ENCODE measurements at regions not wholly inside any gene's neighbourhood (a gene's known extent, or its start where the extent isn't known, plus 50 kb on each side); places are given as distances from the start of the nearest gene placed in this dataset.

DNA sequence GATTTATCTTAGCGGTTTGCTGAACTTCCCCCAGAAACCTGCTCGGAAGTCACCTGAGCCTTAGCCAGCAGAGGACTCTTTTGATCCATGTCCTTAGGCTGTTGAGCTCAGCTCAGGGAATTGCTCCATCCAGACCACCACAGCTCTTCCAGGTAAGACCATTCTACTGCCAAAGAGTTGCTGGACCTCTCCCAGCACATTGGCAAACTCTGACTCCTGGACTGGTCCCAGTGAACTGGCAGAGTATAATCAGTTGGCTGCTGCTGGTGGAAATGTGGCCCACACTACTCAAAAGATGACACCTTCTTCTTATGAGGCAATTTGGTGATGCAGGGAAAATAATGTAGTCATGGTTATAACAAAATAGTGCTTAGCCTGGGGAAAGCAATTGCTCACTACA lies 308.8 kb upstream of the FIGN start:
- intact Hi-C loops (cut with micrococcal nuclease) = no loop called here
- Mint-ChIP-seq H3K4me1 (ENCODE audit: low read depth) (no peaks in the 10 kb centered on the region), H3K9me3 (no peaks in the 10 kb centered on the region), H3K36me3 (ENCODE audit: low read depth) (no peaks in the 10 kb centered on the region), H3K27me3 (no peaks in the 10 kb centered on the region), H3K27ac (no peak overlapping the region), H3K4me3 (no peak overlapping the region)

- H3K36me3 Mint-ChIP-seq (ENCODE audit: low read depth) = no peaks in the 10 kb centered on the region
Measured at GRCh38 chr2:164039270-164039669, 303.5 kb upstream of the FIGN start.

DNA sequence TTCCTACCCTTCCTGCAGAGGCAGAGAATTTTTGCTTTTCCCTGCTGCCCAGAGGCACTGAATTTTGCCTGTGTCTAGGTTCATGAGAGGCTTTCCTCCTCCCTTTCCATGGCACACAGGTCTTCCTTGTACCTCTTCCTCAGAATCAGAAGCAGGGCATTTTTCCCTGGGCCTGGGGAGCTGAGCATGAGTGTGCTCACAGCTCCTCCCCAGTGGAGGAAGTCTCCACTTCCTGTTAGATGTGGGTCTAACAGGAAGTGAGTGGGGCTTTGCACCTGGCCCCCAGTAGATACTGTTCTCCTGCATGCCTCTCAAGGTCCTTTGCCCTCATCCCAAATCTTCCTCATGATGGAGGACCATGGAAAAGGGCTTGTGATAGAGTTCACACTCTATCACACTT lies 297.2 kb upstream of the FIGN start:
- no peak overlapping the region for H3K4me3 Mint-ChIP-seq
- no peak overlapping the region for H3K27ac Mint-ChIP-seq
- H3K4me1 Mint-ChIP-seq (ENCODE audit: low read depth) = no peaks in the 10 kb centered on the region
- H3K36me3 Mint-ChIP-seq (ENCODE audit: low read depth) = no peaks in the 10 kb centered on the region
- H3K9me3 Mint-ChIP-seq = no peaks in the 10 kb centered on the region
- no peaks in the 10 kb centered on the region for H3K27me3 Mint-ChIP-seq
- intact Hi-C loops (cut with micrococcal nuclease) = no loop called here

More at GRCh38 chr2:164039270-164039669, 303.5 kb upstream of the FIGN start:
- Mint-ChIP-seq H3K4me1 (ENCODE audit: low read depth) (no peaks in the 10 kb centered on the region), H3K9me3 (no peaks in the 10 kb centered on the region), H3K4me3 (no peak overlapping the region), H3K27me3 (no peaks in the 10 kb centered on the region), H3K27ac (no peak overlapping the region)
- intact Hi-C loops (cut with micrococcal nuclease) = no loop called here

GRCh38 chr2:164030623-164031022 lies 294.8 kb upstream of the FIGN start:
- Mint-ChIP-seq H3K27me3 (no peaks in the 10 kb centered on the region), H3K36me3 (ENCODE audit: low read depth) (no peaks in the 10 kb centered on the region), H3K4me1 (ENCODE audit: low read depth) (no peaks in the 10 kb centered on the region), H3K9me3 (peaks cover 8% of the 10 kb centered on the region), H3K4me3 (no peak overlapping the region), H3K27ac (no peak overlapping the region)
- intact Hi-C loops (cut with micrococcal nuclease) = no loop called here

GRCh38 chr2:164028814-164029534 lies 293.2 kb upstream of the FIGN start:
- Mint-ChIP-seq H3K36me3 (ENCODE audit: low read depth) (no peaks in the 10 kb centered on the region), H3K9me3 (peaks cover 13% of the 10 kb centered on the region), H3K27me3 (no peaks in the 10 kb centered on the region), H3K4me1 (ENCODE audit: low read depth) (no peaks in the 10 kb centered on the region), H3K27ac (no peak overlapping the region), H3K4me3 (no peak overlapping the region)
- intact Hi-C loops (cut with micrococcal nuclease) = no loop called here

- H3K4me3 Mint-ChIP-seq = no peak overlapping the region
- no peaks in the 10 kb centered on the region for H3K4me1 Mint-ChIP-seq (ENCODE audit: low read depth)
- no peaks in the 10 kb centered on the region for H3K36me3 Mint-ChIP-seq (ENCODE audit: low read depth)
- peaks cover 28% of the 10 kb centered on the region for H3K9me3 Mint-ChIP-seq
- no peaks in the 10 kb centered on the region for H3K27me3 Mint-ChIP-seq
- intact Hi-C loops (cut with micrococcal nuclease) = no loop called here
- H3K27ac Mint-ChIP-seq = no peak overlapping the region
Measured at GRCh38 chr2:164024396-164024795, 288.6 kb upstream of the FIGN start.

DNA sequence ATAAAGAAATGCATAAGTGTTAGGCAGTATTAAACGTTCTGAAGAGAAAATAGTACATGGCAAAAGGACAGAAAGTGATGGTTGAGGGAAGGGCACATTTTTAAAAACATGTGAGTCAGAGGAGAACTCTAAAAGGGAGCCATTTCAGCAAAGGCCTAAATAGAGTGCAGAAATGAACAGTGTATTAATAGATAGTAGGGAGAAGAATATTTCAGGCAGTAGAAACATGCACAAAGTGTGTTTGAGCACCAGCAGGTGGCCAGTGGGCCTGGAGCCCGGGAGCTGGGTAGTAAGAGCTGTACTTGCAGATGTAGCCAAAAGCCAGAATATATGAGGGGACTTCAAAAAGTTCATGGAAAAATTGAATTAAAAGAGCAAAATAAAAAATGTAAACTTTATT lies 288.1 kb upstream of the FIGN start:
- Mint-ChIP-seq H3K4me1 (ENCODE audit: low read depth) (no peaks in the 10 kb centered on the region), H3K9me3 (peaks cover 28% of the 10 kb centered on the region), H3K27ac (no peak overlapping the region), H3K4me3 (no peak overlapping the region), H3K27me3 (no peaks in the 10 kb centered on the region), H3K36me3 (ENCODE audit: low read depth) (no peaks in the 10 kb centered on the region)
- intact Hi-C loops (cut with micrococcal nuclease) = no loop called here

GRCh38 chr2:164015328-164016123 lies 279.7 kb upstream of the FIGN start:
- no peak overlapping the region for H3K4me3 Mint-ChIP-seq
- H3K27me3 Mint-ChIP-seq = no peaks in the 10 kb centered on the region
- H3K36me3 Mint-ChIP-seq (ENCODE audit: low read depth) = no peaks in the 10 kb centered on the region
- intact Hi-C loops (cut with micrococcal nuclease) = no loop called here
- no peaks in the 10 kb centered on the region for H3K9me3 Mint-ChIP-seq
- H3K27ac Mint-ChIP-seq = no peak overlapping the region
- no peaks in the 10 kb centered on the region for H3K4me1 Mint-ChIP-seq (ENCODE audit: low read depth)

- intact Hi-C loops (cut with micrococcal nuclease) = no loop called here
- Mint-ChIP-seq H3K4me1 (ENCODE audit: low read depth) (no peaks in the 10 kb centered on the region), H3K27ac (no peak overlapping the region), H3K9me3 (no peaks in the 10 kb centered on the region), H3K27me3 (no peaks in the 10 kb centered on the region), H3K36me3 (ENCODE audit: low read depth) (no peaks in the 10 kb centered on the region), H3K4me3 (no peak overlapping the region)
Measured at GRCh38 chr2:164014791-164015190, 279.0 kb upstream of the FIGN start.

DNA sequence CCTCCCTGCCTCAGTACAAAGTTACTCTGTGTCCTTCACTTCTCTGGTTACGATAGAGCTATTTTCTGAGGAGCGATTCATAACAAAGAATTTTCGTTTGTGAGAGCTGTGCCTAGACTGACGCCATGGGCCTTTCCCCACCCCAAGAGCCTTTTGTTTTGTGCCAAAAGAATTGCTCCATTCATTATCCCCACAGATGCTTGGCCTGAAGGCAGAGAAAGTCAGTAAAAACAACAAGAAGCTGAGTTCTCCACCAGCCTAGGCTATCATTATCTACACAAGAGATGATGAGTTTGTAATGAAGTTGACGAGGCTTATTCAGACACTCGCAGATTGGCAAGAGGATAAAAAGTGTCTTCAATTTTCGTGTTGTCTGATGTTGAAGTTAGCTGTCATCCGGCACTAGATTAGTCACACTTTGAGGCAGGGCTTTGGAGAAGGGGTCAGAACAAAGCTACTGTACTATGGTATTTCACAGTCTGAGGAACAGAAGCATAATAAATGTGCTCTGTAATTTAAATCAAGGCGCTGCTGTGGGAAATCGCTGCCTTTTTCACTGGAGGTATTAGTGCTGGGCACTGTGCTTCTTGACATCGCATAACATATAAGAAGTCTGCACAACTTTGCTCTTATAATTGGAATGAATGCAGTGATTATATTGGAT lies 278.4 kb upstream of the FIGN start:
- H3K27me3 Mint-ChIP-seq = no peaks in the 10 kb centered on the region
- no peak overlapping the region for H3K27ac Mint-ChIP-seq
- intact Hi-C loops (cut with micrococcal nuclease) = no loop called here
- H3K36me3 Mint-ChIP-seq (ENCODE audit: low read depth) = no peaks in the 10 kb centered on the region
- H3K4me3 Mint-ChIP-seq = no peak overlapping the region
- no peaks in the 10 kb centered on the region for H3K9me3 Mint-ChIP-seq
- no peaks in the 10 kb centered on the region for H3K4me1 Mint-ChIP-seq (ENCODE audit: low read depth)

DNA sequence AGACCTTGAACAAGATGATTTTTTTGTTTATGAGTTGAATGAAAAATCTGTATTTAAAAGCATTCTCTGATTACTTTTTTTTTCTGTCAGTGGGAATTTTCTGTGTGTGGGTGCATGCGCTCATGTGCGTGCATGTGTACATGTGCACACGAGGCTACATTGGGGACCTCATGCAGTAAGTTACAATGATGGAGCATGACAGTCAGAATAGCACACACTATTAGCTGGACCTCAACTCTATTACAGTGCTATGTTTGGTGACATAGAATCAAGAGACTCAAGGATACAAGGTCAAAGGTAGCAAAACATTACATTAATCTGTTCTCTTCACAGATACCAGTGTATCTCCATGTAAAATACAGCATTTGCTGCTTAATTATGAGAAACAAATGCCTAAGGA lies 276.8 kb upstream of the FIGN start:
- no peaks in the 10 kb centered on the region for H3K36me3 Mint-ChIP-seq (ENCODE audit: low read depth)
- no peak overlapping the region for H3K27ac Mint-ChIP-seq
- intact Hi-C loops (cut with micrococcal nuclease) = no loop called here
- H3K4me1 Mint-ChIP-seq (ENCODE audit: low read depth) = no peaks in the 10 kb centered on the region
- no peaks in the 10 kb centered on the region for H3K27me3 Mint-ChIP-seq
- no peak overlapping the region for H3K4me3 Mint-ChIP-seq
- no peaks in the 10 kb centered on the region for H3K9me3 Mint-ChIP-seq

DNA sequence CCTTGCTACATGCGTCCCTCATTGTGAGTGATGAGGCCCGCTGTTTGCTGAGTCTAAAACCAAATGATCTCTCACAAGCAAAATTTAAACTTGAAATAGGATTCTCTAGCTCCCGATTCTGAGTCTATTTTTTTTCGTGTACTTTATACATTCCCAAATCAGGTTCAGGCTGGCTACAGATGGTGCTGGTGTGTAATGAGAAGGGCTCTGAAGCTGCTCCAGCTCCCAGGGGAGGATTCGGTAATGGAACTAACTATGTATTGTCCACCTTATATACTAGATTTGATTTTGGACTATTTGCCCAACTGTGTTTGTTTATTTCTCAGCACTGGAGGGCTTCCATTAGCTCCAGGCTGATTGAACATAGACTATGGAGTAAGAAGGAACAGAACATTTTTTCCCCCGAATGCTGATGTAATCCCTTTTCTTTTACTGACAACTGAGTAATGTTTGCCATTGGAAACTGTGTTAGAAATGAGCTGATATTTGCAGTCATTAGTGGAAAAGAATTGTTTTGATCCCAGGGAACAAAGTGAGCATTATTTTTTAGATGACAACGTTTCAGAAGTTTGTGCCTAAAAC lies 274.0 kb upstream of the FIGN start:
- no peak overlapping the region for H3K4me3 Mint-ChIP-seq
- H3K27ac Mint-ChIP-seq = no peak overlapping the region

DNA sequence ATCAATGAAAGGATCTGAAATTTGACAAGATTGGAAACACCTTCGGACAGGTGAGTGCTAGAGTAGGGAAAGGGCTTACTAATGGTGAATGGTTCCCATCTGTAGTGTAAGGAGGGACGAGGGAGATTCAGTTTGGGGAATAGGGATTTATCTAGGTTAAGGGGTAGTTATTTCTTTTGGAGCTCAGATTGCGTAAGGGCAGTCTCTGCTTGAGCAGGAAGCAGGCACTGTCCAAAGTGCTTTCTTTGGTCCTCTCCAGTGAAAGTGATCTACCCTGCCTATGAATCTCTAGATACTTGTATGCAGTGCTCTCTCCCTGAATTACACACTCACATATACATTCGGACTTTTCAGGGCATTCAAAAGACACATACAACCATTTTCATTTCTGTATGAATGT lies 272.9 kb upstream of the FIGN start:
- H3K9me3 Mint-ChIP-seq = peaks cover 8% of the 10 kb centered on the region
- intact Hi-C loops (cut with micrococcal nuclease) = no loop called here
- no peak overlapping the region for H3K4me3 Mint-ChIP-seq
- no peaks in the 10 kb centered on the region for H3K27me3 Mint-ChIP-seq
- H3K27ac Mint-ChIP-seq = no peak overlapping the region
- H3K4me1 Mint-ChIP-seq (ENCODE audit: low read depth) = no peaks in the 10 kb centered on the region
- no peaks in the 10 kb centered on the region for H3K36me3 Mint-ChIP-seq (ENCODE audit: low read depth)

More for the DNA sequence above, 274.0 kb upstream of the FIGN start:
- Mint-ChIP-seq H3K4me1 (ENCODE audit: low read depth) (no peaks in the 10 kb centered on the region), H3K36me3 (ENCODE audit: low read depth) (no peaks in the 10 kb centered on the region), H3K9me3 (peaks cover 3% of the 10 kb centered on the region), H3K27me3 (no peaks in the 10 kb centered on the region)
- intact Hi-C loops (cut with micrococcal nuclease) = no loop called here

DNA sequence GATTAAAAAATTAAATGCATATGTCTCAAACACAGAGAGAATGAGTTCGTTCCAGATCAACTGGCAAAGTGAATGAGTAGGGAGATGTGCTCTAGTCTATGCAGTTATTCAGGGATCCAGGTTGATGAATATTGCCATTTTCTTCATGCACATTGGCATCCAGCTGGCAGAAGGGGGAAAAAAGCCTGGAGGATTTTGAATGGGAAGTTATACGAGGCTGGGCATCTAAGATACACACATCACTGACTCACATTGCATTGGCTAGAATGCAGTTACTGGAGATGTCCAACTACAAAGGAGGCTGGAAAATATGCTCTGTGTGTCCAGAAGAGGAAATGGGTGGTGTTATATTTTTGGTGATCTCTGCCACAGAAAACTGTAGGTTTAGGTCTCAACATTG lies 270.9 kb upstream of the FIGN start:
- Mint-ChIP-seq H3K27ac (no peak overlapping the region), H3K27me3 (no peaks in the 10 kb centered on the region), H3K4me3 (no peak overlapping the region), H3K36me3 (ENCODE audit: low read depth) (no peaks in the 10 kb centered on the region), H3K4me1 (ENCODE audit: low read depth) (no peaks in the 10 kb centered on the region), H3K9me3 (peaks cover 8% of the 10 kb centered on the region)
- intact Hi-C loops (cut with micrococcal nuclease) = no loop called here
